ENCODE measurements at regions not wholly inside any gene's neighbourhood (a gene's known extent, or its start where the extent isn't known, plus 50 kb on each side); places are given as distances from the start of the nearest gene placed in this dataset.

DNA sequence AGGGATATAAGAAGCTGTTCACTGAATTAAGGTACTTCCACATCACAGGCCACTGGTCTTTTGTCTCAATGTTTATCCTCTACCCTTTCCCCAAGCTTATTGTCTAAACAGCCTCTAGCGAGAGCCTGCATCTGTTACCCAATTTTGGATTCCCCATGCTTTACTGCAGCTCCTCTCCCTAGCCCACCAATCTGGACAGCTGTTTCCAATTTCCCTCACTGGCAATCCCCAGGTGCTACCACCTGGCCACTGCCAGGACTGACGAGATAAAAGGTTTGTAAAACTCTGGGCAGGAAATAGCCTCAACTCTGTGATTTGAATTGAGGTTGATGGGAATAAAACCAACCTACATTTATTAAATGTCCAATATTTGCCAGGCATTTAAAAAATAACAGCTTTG, 58.0 kb upstream of the TEX9 start:
- DNase-seq = no peak

GRCh38 chr15:56298723-56299122, 55.0 kb upstream of the RFX7 start:
- no peak for DNase-seq

DNA sequence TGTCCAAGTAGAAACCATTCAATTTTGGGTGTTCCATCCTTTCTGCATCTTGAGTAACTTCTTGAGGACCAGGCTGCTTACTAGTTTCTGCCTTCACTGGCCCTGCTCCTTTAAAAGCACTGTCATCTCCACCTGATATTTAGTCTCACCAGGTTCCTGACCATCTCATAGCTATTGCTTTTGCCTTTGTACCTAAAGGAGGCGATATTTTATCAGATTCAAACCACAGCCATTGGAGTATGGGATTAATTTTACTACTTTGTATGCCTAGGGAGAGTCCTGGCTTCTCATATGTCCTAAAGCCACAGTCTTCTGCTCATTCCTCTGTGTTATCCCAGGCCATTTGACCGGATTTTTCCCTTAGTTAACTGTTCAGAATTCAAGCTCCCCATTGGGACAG, 51.8 kb upstream of the RFX7 start:
- DNase-seq = no peak

DNA sequence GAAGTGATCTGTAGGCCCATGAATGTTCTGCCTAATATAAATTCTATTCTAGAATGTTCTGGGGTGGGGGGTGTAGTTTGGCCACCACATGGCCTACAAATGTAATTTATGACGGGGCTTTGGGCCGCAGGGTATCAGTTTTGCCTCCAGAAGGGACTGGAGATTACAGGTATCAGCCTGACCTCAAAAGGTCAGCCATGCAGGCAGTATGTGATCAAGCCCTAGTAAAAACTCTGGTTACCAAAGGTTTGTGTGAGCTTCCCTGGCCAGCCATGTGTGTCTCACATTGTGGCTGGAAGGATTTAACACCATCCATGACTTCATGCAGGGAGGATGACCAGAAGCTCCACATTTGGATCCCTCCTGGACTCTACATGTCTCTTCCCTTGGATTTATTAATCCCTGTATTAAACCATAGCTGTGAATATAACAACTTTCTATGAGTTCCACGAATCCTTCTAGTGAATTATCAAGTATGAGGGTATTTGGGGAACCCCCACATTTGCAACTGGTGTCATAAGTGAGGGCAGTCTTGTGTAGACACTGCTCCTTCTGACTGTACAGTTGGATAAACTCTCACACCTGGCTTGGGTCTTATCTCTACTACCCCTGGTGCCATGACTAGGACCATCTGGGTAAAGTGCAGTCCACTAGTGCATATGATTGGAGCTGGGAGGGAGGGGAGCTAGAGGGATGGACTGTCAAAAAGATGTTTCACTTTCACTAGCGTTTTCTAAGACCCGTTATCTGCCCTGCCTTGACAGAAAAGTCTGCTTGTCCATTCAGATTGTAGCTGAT, 50.0 kb upstream of the RFX7 start:
- DNase-seq = peak; percentile 30

Data from hematopoietic multipotent progenitor cell treated with erythropoietin and hydrocortisone succinate and interleukin-3 and kit ligand, for 8 days (in vitro differentiated cells).